HUES6 (cell line): ENCODE measurements at regions not wholly inside any gene's neighbourhood (a gene's known extent, or its start where the extent isn't known, plus 50 kb on each side); places are given as distances from the start of the nearest gene placed in this dataset.
"Not testable (repeated sequence)": the region's sequence is repeated elsewhere in the genome, so short reads cannot be mapped to it uniquely, and the experiment has no call there.

Experiments
- H3K27ac ChIP-seq: 2 replicates; pipeline ENCODE4 v1.7.0; 2013; ENCODE audit warnings: low read depth, mild to moderate bottlenecking, low read length, inconsistent platforms
- H3K27me3 ChIP-seq: 2 replicates; pipeline ENCODE4 v1.6.1; 2013; ENCODE audit warnings: low read length; ENCODE audit not compliant: control insufficient read depth, insufficient read depth
- H3K36me3 ChIP-seq: 2 replicates; pipeline ENCODE4 v1.6.1; 2013; ENCODE audit warnings: low read length; ENCODE audit not compliant: control insufficient read depth, insufficient read depth
- H3K4me1 ChIP-seq: 2 replicates; pipeline ENCODE4 v1.6.1; 2013; ENCODE audit warnings: low read length; ENCODE audit not compliant: control insufficient read depth, insufficient read depth
- H3K4me3 ChIP-seq: 2 replicates; pipeline ENCODE4 v1.5.1; 2013; ENCODE audit warnings: low read depth, low read length
- H3K9ac ChIP-seq: one replicate; pipeline ENCODE4 v1.6.1; 2013; ENCODE audit warnings: mild to moderate bottlenecking, low read length
- H3K9me3 ChIP-seq: 2 replicates; pipeline ENCODE4 v1.6.1; 2013; ENCODE audit warnings: low read depth, low read length; ENCODE audit not compliant: control insufficient read depth, insufficient read depth

DNA sequence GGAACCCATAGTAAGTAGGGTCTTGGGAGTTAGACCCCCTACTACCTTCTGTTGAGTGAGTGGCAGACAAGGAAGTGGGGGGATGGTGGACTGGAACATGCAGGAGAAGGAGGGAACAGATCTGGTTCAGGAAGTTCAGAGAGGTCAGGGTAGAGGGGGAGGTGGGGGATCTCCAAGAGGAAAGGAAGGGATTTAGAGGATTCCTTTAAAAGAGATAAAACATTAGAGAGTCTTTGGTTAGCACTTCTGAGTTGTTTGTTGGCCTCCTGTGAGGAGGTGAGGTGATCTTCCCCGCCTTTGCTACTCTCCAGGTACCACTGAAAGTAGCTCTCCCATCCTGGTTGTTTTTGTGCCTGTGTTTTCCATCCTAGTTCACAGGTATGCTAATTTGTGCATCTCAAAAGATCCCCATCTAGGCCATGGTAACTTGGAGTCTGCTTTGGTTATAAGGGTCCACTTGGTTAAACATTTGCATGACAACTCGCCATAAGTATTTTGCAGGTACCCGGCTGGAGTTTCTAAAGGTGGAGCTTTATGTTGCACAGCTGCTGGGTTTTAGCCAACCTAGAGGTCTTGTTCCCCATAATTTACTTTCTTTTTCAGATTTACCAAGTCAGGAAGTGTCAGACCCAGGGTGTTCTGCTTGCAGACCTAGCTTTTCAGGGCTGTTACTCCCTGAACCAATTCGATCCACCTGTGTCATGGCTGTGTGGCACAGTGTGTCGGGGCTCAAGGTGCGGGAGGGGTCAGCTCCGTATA, 79.3 kb upstream of the SORL1 start:
- Histone ChIP-seq H3K9ac (no peak overlapping the region), H3K4me1 (peaks cover 47% of the 10 kb centered on the region), H3K9me3 (no peaks in the 10 kb centered on the region)

DNA sequence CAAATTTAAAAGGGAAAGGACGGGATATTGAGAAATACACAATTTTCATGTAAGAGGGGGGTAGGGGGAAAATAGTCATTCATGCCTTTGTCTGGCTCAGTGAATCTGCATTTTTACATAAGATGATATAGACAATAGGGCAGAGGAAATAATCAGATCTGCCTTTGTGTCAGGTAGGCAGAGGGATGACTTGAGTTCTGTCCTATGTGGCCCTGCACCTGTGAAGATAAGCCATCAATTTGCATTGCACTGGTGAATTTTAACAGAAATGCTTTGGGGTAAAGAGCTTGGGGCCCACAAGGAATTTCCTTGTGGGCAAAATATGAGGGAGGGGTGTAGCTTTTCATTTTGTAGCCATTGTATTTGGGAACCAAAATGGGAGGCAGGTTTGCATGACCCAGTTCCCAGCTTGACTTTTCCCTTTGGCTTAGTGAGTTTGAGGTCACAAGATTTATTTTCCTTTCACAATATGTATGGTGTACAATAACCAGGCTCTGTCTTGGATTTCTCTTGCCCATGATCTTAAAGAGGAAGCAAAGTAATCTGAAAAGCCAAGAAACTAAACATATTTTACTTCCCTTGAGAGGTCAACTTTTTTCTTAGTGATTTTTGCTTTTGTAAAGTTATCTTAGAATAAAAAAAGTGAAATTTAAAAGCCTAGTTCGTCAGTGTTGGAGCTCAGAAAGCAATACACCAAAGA, 77.7 kb upstream of the SORL1 start:
- no peak overlapping the region for H3K9ac ChIP-seq
- no peak overlapping the region for H3K4me3 ChIP-seq
- no peaks in the 10 kb centered on the region for H3K36me3 ChIP-seq
- no peak overlapping the region for H3K27ac ChIP-seq
- H3K27me3 ChIP-seq = no peaks in the 10 kb centered on the region
- no peaks in the 10 kb centered on the region for H3K9me3 ChIP-seq
- peaks cover 43% of the 10 kb centered on the region for H3K4me1 ChIP-seq

More for the DNA sequence above, 79.3 kb upstream of the SORL1 start:
- Histone ChIP-seq H3K27me3 (no peaks in the 10 kb centered on the region), H3K4me3 (peak overlapping the region; percentile 20; the same call in 1 of the 2 replicates), H3K36me3 (no peaks in the 10 kb centered on the region), H3K27ac (no peak overlapping the region)

DNA sequence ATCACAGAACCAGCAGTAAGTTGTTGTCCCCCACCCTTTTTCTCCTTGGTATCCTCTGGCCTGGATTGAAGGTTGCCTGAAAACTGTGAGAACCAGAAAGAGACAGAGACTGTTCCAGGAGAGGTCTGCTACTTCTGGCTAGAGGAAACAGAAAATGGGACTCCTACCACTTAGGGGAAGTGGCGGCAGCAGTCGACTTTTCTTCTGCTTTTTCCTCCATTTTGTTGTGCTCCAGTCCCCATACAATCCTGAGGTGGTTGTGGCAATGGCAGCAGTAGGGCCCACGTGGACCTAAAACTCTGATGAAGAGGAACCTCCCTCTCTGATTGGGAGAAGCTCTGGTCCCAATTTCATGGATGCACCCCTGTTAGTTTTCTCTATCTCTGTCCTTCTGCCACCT, 76.0 kb upstream of the SORL1 start:
- Histone ChIP-seq H3K27me3 (no peaks in the 10 kb centered on the region), H3K9me3 (no peaks in the 10 kb centered on the region), H3K4me1 (peaks cover 43% of the 10 kb centered on the region), H3K9ac (no peak overlapping the region), H3K27ac (no peak overlapping the region), H3K4me3 (no peak overlapping the region), H3K36me3 (no peaks in the 10 kb centered on the region)

DNA sequence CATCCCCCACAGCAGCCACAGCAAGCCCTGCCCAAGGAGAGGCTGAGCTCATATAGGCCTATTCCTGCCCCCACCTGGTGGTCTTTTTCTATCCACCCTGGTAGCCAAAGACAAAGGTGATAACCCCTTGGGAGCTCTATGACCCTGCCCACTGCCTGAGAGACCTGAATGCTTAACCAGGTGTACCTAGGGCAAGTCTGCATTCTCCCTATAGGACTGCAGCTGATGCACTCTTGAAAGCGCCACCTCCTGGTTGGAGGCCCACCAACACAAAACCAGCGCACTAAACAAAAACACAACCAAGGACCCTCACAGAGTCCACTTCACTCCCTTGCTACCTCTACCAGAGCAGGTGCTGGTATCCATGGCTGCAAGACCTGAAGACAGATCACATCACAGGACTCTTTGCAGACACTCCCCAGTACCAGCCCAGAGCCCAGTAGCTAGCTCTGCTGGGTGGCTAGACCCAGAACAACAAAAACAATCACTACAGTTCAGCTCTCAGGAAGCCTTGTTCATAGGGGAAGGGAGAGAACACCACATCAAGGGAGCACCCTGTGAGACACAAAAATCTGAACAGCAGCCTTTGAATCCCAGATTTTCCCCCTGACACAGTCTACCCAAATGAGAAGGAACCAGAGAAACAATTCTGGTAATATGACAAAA, 72.8 kb upstream of the SORL1 start:
- H3K36me3 ChIP-seq, H3K27me3 ChIP-seq, H3K4me3 ChIP-seq, H3K27ac ChIP-seq, H3K9me3 ChIP-seq: not testable (repeated sequence)
- peaks cover 18% of the 10 kb centered on the region for H3K4me1 ChIP-seq
- H3K9ac ChIP-seq = peak overlapping the region; percentile 33

DNA sequence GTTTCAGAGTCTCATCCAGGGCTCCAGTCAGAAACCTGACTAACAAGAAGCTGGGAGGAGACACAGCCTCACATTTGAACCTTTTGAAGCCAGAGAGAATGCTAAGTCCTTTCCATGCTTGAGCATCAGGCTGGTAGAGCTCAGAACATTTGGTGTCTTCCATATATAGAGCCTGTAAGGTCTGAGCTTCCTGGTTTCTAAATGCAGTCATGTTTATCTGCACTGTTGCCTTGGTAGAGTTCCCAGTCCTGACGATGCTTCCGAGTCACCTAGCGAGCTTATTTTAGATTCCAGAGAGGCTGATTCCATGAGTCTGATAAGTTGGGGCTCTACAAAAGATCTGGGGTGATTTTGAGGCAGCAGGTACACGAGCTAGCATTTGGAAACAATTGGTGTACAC, 68.4 kb upstream of the SORL1 start:
- Histone ChIP-seq H3K4me1 (peaks cover 8% of the 10 kb centered on the region), H3K27me3 (no peaks in the 10 kb centered on the region), H3K9me3 (no peaks in the 10 kb centered on the region), H3K9ac (no peak overlapping the region), H3K36me3 (no peaks in the 10 kb centered on the region), H3K27ac (no peak overlapping the region), H3K4me3 (no peak overlapping the region)

DNA sequence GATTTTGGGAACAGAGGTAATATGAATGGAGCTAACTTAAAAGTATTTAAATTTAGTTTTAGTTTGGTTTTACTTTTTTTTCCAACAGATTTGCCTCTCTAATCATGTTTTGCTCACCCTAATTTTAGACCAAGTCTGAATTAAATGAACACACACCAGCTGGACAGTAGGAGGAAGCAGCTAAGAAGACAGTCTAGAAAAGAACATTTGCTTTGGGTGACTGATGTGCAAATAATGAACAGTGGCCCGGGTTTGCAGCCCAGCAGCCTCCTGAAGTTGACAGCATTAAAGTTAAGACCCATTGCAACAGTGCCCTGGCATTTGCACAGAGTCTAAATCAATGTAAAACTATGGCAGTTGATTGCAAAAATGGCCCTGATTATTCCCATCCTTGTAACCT, 66.4 kb upstream of the SORL1 start:
- no peak overlapping the region for H3K4me3 ChIP-seq
- H3K27me3 ChIP-seq = no peaks in the 10 kb centered on the region
- no peaks in the 10 kb centered on the region for H3K9me3 ChIP-seq
- no peak overlapping the region for H3K9ac ChIP-seq
- H3K4me1 ChIP-seq = peaks cover 11% of the 10 kb centered on the region
- no peak overlapping the region for H3K27ac ChIP-seq
- no peaks in the 10 kb centered on the region for H3K36me3 ChIP-seq
